Ovary (tissue), 7 donors: ENCODE measurements at regions not wholly inside any gene's neighbourhood (a gene's known extent, or its start where the extent isn't known, plus 50 kb on each side); places are given as distances from the start of the nearest gene placed in this dataset.
A peak's percentile ranks its signal among the peaks of the same experiment; 100 is the strongest.

Experiments
- DNase-seq, 5 donors: peaks; one replicate each; pipeline ENCODE4 v3.0.0-alpha.2; 2019 to 2020
- H3K27ac ChIP-seq, 2 donors: fragments of 200-600 bp; one replicate each; pipeline versions ENCODE4 v1.5.1 to v1.8.0; 2019 to 2022
- H3K27me3 ChIP-seq: fragments of 200-600 bp; one replicate; pipeline ENCODE4 v1.8.0; 2022
- H3K36me3 ChIP-seq: fragments of 200-600 bp; sonication (generic); one replicate; pipeline ENCODE4 v1.5.1; 2019
- H3K4me1 ChIP-seq: one replicate; pipeline ENCODE4 v1.8.1; 2013; ENCODE audit warnings: mild to moderate bottlenecking, moderate library complexity; ENCODE audit not compliant: insufficient read depth
- H3K4me3 ChIP-seq: fragments of 200-600 bp; sonication (generic); one replicate; pipeline ENCODE4 v1.5.1; 2017
- H3K9me3 ChIP-seq, 2 donors: fragments of 200-600 bp in 1 of 2; sonication (generic) in 1 of 2; one replicate each; pipeline versions ENCODE4 v1.5.1 to v1.8.1; 2013 to 2019; ENCODE audit warnings: mild to moderate bottlenecking in 1 of 2, moderate library complexity in 1 of 2
- EP300 ChIP-seq: sonication (generic); formaldehyde crosslinking; IDR thresholded peaks from one replicate; pipeline ENCODE4 v1.6.1; 2017; ENCODE audit warnings: antibody characterized with exemption
- POLR2A ChIP-seq: fragments of 450-650 bp; IDR thresholded peaks from one replicate; pipeline ENCODE4 v1.6.1; 2017; ENCODE audit warnings: antibody characterized with exemption, mild to moderate bottlenecking, moderate library complexity
- WGBS, 3 donors: extraction: QIAGEN DNeasy Blood & Tissue Kit in 1 of 3; methylation state at CpG; one replicate each; pipeline versions ENCODE4 v1.1.5 to v1.1.7; 2013 to 2017; 5-methylcytosine and 5-hydroxymethylcytosine counted together
- intact Hi-C, 4 donors: fragments of 100-400 bp; cut with DNase I; formaldehyde crosslinking; loops; one replicate each; pipeline versions ENCODE4 v1.11.0 to v1.15.1; 2022 to 2023
- TF ChIP-seq, protein P1 (sequence below), 3 donors: fragments of 450-650 bp in 2 of 3; fragments of 200-600 bp in 1 of 3; IDR thresholded peaks; one replicate each; pipeline versions ENCODE4 v1.5.1 to v1.8.0; 2016 to 2022; ENCODE audit warnings: antibody characterized with exemption in 3 of 3, mild to moderate bottlenecking in 1 of 3
- donor health status: DM: no; HTN: no; CAD: no; lungs with moderate emphysema.
- donor health status: DM: no; HTN: no; CAD: no.
- donor health status: Bipolar disorder and iron deficiency.
- donor health status: DM: no; HTN: no; CAD: no.
- donor health status: DM: yes; HTN: yes; CAD: no.

DNA sequence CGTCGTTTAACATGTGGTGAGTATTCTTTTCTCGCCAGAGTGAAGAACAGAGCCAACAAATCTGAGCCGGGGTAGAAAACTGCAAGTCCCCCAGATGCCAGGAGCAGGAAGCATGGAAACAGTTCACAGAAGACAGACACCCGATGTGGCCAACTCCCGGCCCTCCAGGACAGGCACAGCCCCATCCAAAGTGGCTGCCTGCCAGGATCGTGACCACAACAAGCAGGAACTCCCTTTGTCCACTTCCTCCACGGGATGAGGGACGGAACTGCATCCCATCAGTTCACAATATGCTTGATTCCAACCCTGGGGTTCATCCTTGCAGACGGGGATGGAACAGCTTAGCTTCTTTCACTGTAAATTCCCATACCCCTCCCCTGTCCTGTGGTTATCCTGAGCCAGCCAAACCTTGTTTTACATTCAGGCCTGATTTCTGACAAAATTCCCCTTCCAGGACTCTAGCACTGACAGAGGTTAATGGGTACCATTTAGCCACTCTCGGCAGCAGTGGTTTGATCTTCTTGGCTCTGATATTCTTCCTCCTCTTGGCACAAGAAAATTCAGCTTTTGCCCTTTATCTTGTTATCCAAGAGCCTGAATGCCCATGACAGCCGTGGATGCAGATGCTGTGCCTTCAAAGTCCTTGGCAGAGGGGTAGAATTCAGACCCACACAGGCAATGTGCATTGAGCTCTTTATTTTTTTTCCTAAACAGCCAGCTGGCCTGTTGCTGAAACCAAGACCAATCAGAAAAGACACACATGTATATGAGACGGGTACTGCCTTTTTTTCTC lies 105.5 kb upstream of the FAM204A start:
- TF ChIP-seq, protein P1, sequence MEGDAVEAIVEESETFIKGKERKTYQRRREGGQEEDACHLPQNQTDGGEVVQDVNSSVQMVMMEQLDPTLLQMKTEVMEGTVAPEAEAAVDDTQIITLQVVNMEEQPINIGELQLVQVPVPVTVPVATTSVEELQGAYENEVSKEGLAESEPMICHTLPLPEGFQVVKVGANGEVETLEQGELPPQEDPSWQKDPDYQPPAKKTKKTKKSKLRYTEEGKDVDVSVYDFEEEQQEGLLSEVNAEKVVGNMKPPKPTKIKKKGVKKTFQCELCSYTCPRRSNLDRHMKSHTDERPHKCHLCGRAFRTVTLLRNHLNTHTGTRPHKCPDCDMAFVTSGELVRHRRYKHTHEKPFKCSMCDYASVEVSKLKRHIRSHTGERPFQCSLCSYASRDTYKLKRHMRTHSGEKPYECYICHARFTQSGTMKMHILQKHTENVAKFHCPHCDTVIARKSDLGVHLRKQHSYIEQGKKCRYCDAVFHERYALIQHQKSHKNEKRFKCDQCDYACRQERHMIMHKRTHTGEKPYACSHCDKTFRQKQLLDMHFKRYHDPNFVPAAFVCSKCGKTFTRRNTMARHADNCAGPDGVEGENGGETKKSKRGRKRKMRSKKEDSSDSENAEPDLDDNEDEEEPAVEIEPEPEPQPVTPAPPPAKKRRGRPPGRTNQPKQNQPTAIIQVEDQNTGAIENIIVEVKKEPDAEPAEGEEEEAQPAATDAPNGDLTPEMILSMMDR (IDR thresholded peaks at IDR 0.05), result no peak
- TF ChIP-seq POLR2A (no peak), EP300 (no peak)
- intact Hi-C loops, result no loop called here
- 17 to 25% (median 24%) methylated on average over 13 of the region's 13 CpGs for WGBS, 3 donors

DNA sequence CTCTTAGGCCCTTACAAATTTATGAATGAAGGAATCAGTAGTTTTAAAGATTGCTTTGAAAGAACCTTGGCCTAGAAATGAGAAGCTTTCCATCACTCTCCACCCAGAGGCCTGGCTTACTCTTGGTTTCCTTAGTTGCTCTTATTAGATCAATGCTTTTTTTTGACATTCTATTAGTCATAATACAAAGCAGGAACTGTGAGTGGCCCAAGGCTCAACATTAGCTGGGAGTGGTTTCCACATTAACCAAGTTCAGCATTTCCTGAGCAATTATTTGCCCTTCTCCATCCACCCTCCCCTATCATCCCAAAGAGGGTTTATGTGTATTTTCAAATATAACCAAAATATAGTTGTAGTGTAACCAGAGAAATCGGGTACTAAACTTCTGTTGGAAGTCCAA lies 103.4 kb upstream of the FAM204A start:
- intact Hi-C loops, result no loop called here
- no peak for TF ChIP-seq POLR2A
- no peak for TF ChIP-seq EP300
- TF ChIP-seq, protein P1 (IDR thresholded peaks at IDR 0.05), result no peak
- DNase-seq, result no peak
- H3K36me3 ChIP-seq, result no peaks in the 10 kb centered on the region
- 77 to 94% (median 88%) methylated on average over 1 of the region's 1 CpG for WGBS, 3 donors
- no peak overlapping the region for H3K4me3 ChIP-seq
- H3K27me3 ChIP-seq, result no peaks in the 10 kb centered on the region
- no peaks in the 10 kb centered on the region for H3K4me1 ChIP-seq
- H3K9me3 ChIP-seq, result no peaks in the 10 kb centered on the region
- H3K27ac ChIP-seq, result no peak overlapping the region

More for the DNA sequence above, 105.5 kb upstream of the FAM204A start:
- peak; percentile 14 to 69 (median 22) for DNase-seq
- H3K27ac ChIP-seq, result no peak overlapping the region
- H3K27me3 ChIP-seq, result no peaks in the 10 kb centered on the region
- no peaks in the 10 kb centered on the region for H3K4me1 ChIP-seq
- H3K4me3 ChIP-seq, result no peak overlapping the region
- no peaks in the 10 kb centered on the region for H3K36me3 ChIP-seq
- H3K9me3 ChIP-seq, result no peaks in the 10 kb centered on the region

DNA sequence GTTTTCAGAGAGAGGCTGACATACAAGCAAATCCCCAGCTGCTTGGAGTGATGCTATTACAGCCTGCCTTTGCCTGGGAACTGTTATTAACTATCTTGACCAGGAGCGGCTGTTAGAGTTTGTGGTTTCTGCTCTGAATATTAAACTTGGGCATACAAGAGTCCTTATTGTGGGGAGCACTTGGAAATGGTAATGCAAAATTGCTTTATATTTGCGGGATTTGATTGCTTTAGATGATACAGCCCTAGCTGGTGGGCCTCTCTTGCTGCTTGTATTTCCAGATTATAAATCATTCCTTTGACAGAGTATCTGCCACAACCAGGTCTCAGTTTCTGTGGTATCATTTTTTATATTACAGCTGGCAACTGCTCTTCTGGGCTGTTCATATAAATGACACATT lies 101.9 kb upstream of the FAM204A start:
- intact Hi-C loops, result no loop called here
- no peaks in the 10 kb centered on the region for H3K27me3 ChIP-seq
- TF ChIP-seq EP300 (no peak), POLR2A (no peak)
- TF ChIP-seq, protein P1 (IDR thresholded peaks at IDR 0.05), result no peak
- no peak for DNase-seq
- no peak overlapping the region for H3K4me3 ChIP-seq
- no peaks in the 10 kb centered on the region for H3K4me1 ChIP-seq
- 45 to 50% (median 47%) methylated on average over 2 of the region's 2 CpGs for WGBS, 3 donors
- H3K36me3 ChIP-seq, result no peaks in the 10 kb centered on the region
- no peak overlapping the region for H3K27ac ChIP-seq
- no peaks in the 10 kb centered on the region for H3K9me3 ChIP-seq

DNA sequence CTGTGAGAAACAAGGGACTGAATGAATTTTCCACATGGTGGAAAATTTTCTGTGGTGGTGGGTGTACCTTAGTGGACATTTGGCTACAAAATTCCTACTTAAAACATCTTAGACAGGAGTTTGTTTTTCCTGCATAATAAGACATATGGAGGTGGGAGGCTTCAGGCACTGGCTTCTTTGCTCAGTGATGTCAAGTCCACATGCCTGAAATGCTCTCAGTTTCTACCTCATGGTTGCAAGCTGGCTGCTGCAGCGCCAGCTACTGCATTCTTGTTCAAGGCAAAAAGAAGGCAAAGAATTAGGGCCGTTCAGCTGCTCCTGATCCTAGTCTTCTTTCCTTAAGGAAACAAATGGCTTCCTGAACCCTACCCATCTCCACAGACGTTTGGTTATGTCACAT lies 99.9 kb upstream of the FAM204A start:
- Histone ChIP-seq H3K36me3 (no peaks in the 10 kb centered on the region), H3K27me3 (no peaks in the 10 kb centered on the region), H3K4me1 (no peaks in the 10 kb centered on the region), H3K4me3 (no peak overlapping the region), H3K9me3 (no peaks in the 10 kb centered on the region), H3K27ac (no peak overlapping the region)
- DNase-seq, result no peak
- intact Hi-C loops, result no loop called here
- WGBS, 3 donors, result 78 to 84% (median 83%) methylated on average over 3 of the region's 3 CpGs
- no peak for TF ChIP-seq POLR2A
- TF ChIP-seq, protein P1 (IDR thresholded peaks at IDR 0.05), result no peak
- no peak for TF ChIP-seq EP300
